NCI-H345 treated with DMSO at 0.1 percent for 48 hours (cell line): ENCODE measurements at regions not wholly inside any gene's neighbourhood (a gene's known extent, or its start where the extent isn't known, plus 50 kb on each side); places are given as distances from the start of the nearest gene placed in this dataset.

ENCODE experiments used
- DNase-seq: peaks from one replicate; lab custom pipeline; 2025; ENCODE audit not compliant: unreplicated experiment; lab: John Stamatoyannopoulos, UW

GRCh38 chr12:16415155-16415554 lies 67.7 kb downstream of the MGST1 start:
- no peak for DNase-seq

DNA sequence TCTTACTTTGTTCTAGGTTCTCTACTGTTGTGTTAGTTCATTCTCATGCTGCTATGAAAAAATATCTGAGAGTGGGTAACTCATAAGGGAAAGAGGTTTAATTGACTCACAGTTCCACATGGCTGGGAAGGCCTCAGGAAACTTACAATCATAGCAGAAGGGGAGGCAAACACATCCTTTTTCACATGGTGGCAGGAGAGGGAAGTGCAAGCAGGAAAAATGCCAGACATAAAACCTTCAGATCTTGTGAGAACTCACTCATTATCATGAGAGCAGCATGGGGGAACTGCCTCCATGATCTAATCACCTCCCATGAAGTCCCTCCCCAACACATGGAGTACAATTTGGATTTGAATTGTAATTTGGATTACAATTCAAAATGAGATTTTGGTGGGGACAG lies 69.6 kb downstream of the MGST1 start:
- no peak for DNase-seq

- DNase-seq: no peak
Observed at GRCh38 chr12:16421806-16422205, 74.4 kb downstream of the MGST1 start.

GRCh38 chr12:16424531-16424930 lies 77.1 kb downstream of the MGST1 start:
- no peak for DNase-seq

DNA sequence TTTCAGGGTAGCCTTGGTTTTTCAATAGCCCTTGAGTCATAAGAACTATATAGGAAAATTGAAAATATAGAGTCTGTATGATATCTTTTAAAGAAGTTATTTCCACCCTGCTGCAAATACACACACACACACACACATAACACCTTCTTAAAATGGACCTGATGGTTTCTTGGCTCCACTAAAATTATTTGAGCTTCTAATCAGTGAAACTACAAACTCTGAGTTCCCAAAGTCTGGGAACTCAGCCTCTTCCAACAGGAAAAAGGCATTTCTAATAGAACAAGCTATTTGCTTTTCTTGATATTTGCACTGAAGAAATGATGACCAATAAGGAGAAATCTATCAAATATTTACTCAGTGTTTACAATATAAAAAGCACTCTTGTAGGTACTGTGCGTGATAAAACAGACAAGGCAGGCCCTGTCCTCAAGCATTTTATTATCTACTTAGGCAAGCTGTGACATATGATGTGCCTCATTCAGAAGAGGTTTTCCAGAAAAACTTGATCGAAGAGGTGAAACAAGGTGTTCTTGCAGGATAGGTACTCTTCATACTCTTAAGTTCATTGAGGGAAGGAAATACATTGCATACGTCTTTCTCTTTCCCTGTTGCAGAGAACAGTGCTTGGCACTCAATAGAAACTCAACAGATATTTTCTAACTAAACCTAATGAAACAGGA lies 88.6 kb downstream of the MGST1 start:
- DNase-seq: no peak

- DNase-seq: no peak
Observed at GRCh38 chr12:16437281-16437816, 89.9 kb downstream of the MGST1 start.

- DNase-seq: no peak
Observed at GRCh38 chr12:16437926-16438325, 90.5 kb downstream of the MGST1 start.

DNA sequence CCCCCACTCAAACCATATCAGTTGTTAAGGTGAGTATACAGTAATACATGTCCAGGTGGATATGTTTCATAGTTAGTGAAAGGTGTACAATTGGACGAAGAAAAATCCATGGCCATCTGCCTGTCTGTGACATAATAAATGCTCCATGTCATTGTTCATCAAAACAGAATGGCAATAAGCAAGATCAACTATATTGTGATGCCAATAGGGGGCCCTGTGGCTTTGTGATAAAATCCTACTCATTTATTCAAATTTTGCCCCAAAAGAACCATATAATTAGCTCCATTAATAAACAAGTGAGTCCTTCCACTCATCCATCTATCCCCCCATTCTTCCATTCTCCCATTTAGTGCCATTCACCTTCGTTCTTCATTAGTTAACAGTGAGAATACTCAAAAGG lies 102.0 kb downstream of the MGST1 start:
- DNase-seq: peak; percentile 78

GRCh38 chr12:16453319-16453718 lies 105.9 kb downstream of the MGST1 start:
- no peak for DNase-seq

DNA sequence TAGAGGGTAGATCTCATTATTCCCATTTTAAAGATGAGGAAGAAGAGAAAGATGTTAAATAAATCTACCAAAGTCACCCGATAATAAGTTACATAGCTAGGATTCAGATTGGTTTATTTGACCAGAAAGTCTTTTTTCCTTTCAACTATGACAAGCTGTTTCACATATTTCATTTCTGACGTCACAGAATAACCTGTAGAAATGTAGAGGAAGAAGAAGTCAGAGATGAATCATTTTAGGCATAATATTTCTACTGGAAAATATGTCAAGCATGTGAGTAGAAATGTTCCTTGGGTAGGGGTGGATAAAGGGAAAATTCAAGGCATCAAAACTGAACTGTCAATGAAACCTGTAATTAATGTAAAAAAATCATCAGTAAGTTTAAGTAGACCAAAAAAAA lies 107.0 kb downstream of the MGST1 start:
- no peak for DNase-seq

GRCh38 chr12:16458521-16459078 lies 111.2 kb downstream of the MGST1 start:
- no peak for DNase-seq

GRCh38 chr12:16467272-16467671 lies 119.8 kb downstream of the MGST1 start:
- no peak for DNase-seq

DNA sequence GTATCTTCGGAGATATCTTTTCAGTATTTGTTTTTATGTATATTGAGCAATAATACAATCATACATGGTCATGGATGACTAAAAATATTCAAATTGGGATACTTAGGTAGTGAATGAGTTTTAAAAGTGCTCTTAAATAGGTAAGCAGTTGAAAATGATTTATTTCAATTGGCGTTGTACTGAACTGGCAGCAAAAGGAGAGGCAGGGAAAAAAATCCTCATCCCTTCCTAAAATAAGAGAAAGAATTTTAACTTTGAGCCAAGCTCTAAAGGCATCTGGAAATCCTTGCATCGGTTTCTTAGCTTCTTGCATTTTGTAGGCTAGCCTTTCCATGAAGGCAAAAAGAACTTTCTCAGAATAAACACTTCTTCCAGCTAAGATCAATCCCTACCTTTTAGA lies 125.2 kb downstream of the MGST1 start:
- DNase-seq: no peak

DNA sequence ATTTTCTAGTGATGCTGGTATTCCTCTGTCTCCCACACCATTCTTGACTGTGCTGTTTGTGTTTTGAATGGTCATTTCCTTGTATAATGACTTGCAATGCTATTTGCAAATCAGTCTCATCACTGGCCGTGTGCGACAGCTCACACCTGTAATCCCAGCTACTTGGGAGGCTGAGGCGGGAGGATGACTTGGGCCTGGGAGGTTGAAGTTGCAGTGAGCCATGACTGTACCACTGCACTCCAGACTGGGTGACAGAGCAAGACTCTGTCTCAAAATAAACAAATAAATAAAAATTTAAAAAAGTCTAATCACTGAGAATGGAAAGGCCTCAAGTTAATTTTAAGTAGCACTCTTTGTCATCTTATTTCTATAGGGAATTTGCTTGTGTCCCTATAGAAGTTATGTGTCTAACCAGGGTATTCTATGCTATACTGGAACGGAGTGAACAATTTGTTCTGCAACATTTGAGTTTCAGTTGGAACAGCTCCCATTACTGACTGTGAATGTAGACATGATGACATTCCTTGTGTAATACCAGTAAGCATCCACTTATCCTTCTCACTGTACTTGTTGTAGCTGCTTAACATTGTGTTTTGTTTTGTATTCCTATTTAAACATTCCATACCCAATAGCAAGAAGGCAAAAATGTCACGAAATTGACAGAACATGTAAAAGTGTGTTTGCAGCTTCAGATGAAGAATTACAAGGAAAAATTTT lies 126.3 kb downstream of the MGST1 start:
- peak; percentile 88 for DNase-seq

GRCh38 chr12:16474801-16475200 lies 127.4 kb downstream of the MGST1 start:
- DNase-seq: peak; percentile 10

GRCh38 chr12:16475521-16475920 lies 128.1 kb downstream of the MGST1 start:
- no peak for DNase-seq

DNA sequence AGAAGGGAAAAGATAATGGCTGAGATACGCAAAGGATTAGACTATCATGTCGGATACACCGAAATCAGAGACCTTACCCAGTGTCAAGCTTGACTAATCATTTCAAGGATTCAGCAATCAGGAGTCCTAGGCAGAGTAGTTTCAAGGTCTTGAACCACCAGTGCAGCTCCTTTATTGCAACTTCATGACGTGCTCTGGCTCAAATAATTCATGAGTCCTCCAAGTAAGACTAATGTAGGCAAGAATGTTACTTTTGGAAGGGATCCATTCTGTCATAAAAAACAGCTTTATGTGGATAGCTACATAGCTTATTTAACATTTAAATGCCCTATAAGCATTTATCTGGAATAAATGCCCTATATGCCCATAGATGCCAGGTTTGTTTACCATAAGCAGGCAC lies 123.2 kb downstream of the LMO3 start:
- no peak for DNase-seq

DNA sequence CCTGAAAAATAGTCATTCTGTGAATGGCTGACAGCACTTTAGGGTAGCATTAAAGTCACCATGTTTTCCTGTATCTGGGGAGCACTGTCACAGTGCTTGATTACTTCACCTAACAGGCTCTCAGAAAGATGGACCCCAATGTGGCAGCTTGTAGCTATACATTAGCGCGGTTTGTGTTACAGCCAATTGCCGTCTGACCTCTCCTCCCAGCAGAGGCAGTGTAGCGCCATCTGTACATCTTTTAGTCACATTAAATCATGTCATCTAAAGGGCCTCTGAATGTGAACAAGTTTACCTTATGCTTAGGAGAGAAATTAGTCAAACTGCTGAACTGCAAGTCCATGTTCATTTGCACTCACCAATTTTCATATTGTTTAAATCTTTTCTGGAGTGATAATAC lies 113.7 kb downstream of the LMO3 start:
- no peak for DNase-seq

DNA sequence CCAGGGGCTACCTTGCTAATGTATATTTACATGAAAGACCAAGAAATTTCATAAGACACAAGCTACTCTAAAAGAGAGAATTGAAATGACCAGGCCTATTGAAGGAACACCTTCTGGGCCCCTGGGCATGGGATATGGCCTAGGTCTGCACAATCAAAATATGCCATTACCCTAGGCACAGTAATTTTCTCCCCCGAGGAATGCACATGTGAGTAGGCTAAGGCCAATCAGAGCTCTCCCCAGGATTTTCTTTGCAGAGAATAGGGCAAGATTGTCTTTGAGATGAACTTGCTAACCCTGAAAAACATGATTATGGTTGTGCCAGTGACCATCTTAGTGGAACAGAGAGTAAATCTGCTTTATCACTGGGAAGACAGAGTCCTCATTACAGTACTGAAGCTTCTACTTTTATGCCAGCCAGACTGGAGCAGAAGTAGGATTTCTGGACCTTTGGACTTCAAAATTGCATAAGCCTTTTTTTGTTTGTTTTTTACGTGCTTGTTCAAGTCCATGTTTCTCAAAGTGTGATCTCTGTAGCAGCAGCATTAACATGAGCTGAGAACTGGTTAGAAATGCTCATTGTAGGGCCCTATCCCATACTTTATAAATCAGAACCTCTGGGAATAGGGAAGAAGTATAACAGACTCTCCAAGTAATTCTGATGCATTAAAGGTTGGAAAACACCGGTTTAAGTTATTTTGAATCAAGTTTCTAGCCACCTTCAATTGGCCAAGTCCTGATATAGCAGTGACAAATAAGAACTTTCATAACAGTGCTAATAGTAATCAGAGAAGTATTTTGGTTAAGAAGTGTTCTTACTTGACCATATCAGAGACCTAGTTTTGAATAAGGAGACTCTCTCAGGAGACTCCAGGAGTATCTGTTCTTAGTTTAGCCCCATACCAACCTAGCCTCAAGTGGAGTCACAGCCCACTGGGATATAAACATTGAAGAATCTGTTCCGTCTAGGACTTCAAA lies 112.9 kb downstream of the LMO3 start:
- DNase-seq: no peak

GRCh38 chr12:16495196-16495595 lies 110.8 kb downstream of the LMO3 start:
- DNase-seq: no peak
